Left ventricle myocardium inferior (tissue), 1 donor: ENCODE measurements at regions not wholly inside any gene's neighbourhood (a gene's known extent, or its start where the extent isn't known, plus 50 kb on each side); places are given as distances from the start of the nearest gene placed in this dataset.
"Not testable (repeated sequence)": the region's sequence is repeated elsewhere in the genome, so short reads cannot be mapped to it uniquely, and the experiment has no call there.

ENCODE experiments used
- DNase-seq: peaks from one replicate; pipeline ENCODE4 v3.0.0-alpha.2; 2020
- H3K27ac ChIP-seq: fragments of 200-600 bp; replicated peaks from 2 replicates; pipeline ENCODE4 v1.8.0; 2021
- H3K27me3 ChIP-seq: fragments of 200-600 bp; 2 replicates; pipeline ENCODE4 v1.8.0; 2021; ENCODE audit warnings: low read depth
- H3K36me3 ChIP-seq: fragments of 200-600 bp; 2 replicates; pipeline ENCODE4 v1.8.0; 2021
- H3K4me1 ChIP-seq: fragments of 200-600 bp; 2 replicates; pipeline ENCODE4 v1.8.0; 2021
- H3K4me3 ChIP-seq: fragments of 200-600 bp; 2 replicates; pipeline ENCODE4 v1.8.0; 2021; ENCODE audit warnings: mild to moderate bottlenecking, moderate library complexity
- H3K9me3 ChIP-seq: fragments of 200-600 bp; replicated peaks from 2 replicates; pipeline ENCODE4 v1.8.0; 2021
- intact Hi-C: fragments of 100-400 bp; cut with micrococcal nuclease; formaldehyde crosslinking; loops from one replicate; pipeline ENCODE4 v1.11.0; 2022
- TF ChIP-seq, protein P1 (sequence below): fragments of 200-600 bp; IDR thresholded peaks from 2 replicates; pipeline ENCODE4 v1.8.0; 2021; ENCODE audit warnings: antibody characterized with exemption, mild to moderate bottlenecking, borderline replicate concordance
- donor health status: DM: no; HTN: yes; CAD: no; lungs with severe emphysema.

DNA sequence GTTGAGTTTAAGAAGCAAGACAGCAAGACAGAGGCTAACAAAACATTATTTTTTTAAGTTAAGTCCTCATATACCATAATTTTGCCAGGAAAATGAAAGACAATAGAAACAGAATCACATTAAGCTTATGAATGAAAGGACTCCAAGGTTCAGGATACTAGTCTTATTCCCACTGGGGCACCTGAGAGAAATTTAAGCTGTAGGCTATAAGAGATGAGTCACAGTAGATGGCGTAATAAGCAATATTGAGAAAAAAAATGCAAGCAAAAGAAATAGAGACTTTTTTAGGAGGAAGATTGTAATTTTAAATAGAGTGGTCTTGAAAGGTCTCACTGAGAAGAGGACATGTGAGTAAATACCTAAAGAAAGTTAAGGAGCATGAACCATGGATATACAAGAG lies 57.1 kb upstream of the KIF2B start:
- H3K27me3 ChIP-seq, result no peaks in the 10 kb centered on the region
- H3K36me3 ChIP-seq, result no peaks in the 10 kb centered on the region
- no peak overlapping the region for H3K4me3 ChIP-seq
- DNase-seq, result no peak
- no peaks in the 10 kb centered on the region for H3K4me1 ChIP-seq
- no peaks in the 10 kb centered on the region for H3K9me3 ChIP-seq
- H3K27ac ChIP-seq, result no peak overlapping the region
- intact Hi-C loops, result no loop called here
- TF ChIP-seq, protein P1, sequence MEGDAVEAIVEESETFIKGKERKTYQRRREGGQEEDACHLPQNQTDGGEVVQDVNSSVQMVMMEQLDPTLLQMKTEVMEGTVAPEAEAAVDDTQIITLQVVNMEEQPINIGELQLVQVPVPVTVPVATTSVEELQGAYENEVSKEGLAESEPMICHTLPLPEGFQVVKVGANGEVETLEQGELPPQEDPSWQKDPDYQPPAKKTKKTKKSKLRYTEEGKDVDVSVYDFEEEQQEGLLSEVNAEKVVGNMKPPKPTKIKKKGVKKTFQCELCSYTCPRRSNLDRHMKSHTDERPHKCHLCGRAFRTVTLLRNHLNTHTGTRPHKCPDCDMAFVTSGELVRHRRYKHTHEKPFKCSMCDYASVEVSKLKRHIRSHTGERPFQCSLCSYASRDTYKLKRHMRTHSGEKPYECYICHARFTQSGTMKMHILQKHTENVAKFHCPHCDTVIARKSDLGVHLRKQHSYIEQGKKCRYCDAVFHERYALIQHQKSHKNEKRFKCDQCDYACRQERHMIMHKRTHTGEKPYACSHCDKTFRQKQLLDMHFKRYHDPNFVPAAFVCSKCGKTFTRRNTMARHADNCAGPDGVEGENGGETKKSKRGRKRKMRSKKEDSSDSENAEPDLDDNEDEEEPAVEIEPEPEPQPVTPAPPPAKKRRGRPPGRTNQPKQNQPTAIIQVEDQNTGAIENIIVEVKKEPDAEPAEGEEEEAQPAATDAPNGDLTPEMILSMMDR, result no peak

DNA sequence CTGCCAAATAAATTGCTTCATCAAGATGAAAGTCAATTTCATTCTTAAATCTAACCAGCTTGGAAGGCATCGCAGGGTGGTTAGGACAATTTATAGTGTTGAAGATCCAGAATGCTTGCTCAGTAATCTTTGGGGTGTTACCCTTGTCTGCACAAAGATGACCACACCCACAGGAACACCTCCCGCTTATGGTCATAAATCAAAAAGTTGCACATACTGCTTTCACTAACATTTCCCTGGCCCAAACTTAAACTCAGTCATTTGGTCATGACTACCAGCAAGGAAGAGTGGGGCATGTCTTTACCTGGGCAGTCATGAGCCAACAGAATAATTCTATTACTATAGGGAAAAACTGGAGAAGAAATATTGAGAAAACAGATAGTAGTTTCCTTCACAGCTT lies 57.6 kb upstream of the KIF2B start:
- Histone ChIP-seq H3K4me3 (no peak overlapping the region), H3K27ac (no peak overlapping the region), H3K9me3 (no peaks in the 10 kb centered on the region), H3K36me3 (no peaks in the 10 kb centered on the region), H3K4me1 (no peaks in the 10 kb centered on the region), H3K27me3 (no peaks in the 10 kb centered on the region)
- no peak for DNase-seq
- intact Hi-C loops, result no loop called here
- TF ChIP-seq, protein P1, result no peak

DNA sequence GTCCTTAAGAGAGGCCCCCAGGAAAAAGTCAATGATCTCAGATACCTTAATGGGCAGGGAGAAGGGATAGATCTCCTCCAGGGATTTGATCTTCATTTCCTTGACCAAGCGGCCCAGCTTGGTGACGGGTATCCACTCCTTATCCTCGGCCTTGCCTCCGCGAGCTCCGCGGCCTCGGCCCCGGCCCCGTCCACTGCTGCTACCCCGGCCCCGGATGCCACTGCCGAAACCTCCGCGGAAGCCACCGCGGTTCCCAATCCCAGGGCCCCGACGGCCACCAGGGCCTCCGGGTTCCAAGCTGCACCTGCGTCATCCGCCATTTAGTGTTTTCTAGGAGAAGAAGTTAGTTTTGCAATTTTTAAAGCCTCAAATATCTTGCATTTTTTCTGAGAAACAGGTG lies 65.2 kb upstream of the KIF2B start:
- Histone ChIP-seq H3K27ac (no peak overlapping the region), H3K27me3 (no peaks in the 10 kb centered on the region), H3K4me3 (no peak overlapping the region), H3K9me3 (peaks cover 7% of the 10 kb centered on the region), H3K36me3 (no peaks in the 10 kb centered on the region), H3K4me1 (no peaks in the 10 kb centered on the region)
- intact Hi-C loops, result no loop called here
- TF ChIP-seq, protein P1, result no peak
- DNase-seq, result no peak

DNA sequence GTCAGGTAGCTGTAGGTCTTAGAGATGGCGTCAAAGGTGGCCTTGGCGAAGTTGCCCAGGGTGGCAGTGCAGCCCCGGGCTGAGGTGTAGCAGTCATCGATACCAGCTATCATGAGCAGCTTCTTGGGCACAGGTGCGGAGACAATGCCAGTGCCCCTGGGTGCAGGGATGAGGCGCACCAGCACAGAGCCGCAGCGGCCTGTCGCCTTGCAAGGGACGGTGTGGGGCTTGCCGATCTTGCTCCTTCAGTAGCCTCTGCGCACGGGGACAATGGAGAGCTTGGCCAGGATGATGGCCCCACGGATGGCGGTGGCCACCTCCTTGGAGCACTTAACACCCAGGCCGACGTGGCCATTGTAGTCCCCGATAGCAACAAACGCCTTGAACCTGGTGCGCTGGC lies 65.6 kb upstream of the KIF2B start:
- H3K36me3 ChIP-seq, H3K27ac ChIP-seq, intact Hi-C loops, H3K9me3 ChIP-seq, H3K4me3 ChIP-seq, H3K27me3 ChIP-seq, DNase-seq, H3K4me1 ChIP-seq: not testable (repeated sequence)

DNA sequence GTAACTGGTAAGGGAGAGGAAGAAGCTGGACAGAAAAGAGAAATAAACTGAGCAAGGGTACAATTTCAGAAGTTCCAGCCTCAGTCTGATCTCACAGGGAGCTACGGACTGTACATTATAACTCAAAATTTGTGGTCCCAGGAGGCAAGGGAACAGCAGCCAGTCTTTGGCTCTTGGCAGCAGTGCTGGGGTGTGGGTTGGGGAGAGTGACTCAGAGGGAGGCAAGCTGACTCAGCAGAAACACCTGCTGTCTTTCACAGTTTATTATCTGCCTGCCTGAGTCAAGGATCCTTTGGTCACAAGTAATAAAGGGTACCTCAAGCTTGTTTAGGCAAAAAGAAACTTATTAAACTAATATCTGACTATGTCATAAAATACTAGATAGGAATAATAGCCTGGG lies 73.5 kb upstream of the KIF2B start:
- TF ChIP-seq, protein P1, result no peak

DNA sequence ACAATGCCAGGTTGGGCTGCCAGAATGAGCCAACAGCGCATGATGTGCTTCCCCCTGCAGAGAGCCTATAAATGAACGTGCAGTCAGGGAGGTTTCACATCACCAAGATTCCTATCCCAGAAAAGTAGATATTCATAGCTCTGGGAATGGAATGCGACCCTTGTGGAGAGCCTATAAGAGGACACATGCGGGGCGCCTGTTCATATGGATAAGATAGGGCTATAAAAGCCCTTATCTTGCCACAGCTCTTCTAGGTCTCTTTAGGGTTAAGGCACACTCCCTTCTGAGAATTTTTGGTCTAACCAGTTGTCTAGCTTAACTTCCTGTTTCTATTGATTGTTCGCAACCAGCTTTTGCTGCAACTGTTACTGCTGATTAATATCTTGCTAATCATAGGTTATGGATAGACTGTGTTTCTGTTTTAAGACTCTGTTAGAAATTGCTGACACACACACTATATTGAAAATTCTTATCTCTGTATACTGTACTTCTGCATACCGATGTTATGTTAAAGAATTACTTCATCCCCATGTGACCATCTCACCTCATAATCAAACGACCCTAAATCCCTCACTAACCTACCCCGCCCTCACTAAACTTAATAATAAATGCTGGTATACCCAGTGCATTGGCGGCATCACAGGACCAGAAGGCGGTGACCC lies 74.4 kb upstream of the KIF2B start:
- DNase-seq, H3K27ac ChIP-seq, intact Hi-C loops, H3K4me1 ChIP-seq, H3K27me3 ChIP-seq, H3K36me3 ChIP-seq, H3K4me3 ChIP-seq: not testable (repeated sequence)
- peaks cover 16% of the 10 kb centered on the region for H3K9me3 ChIP-seq

More for the DNA sequence above, 73.5 kb upstream of the KIF2B start:
- Histone ChIP-seq H3K36me3 (no peaks in the 10 kb centered on the region), H3K9me3 (peaks cover 16% of the 10 kb centered on the region), H3K27me3 (no peaks in the 10 kb centered on the region), H3K27ac (no peak overlapping the region), H3K4me3 (no peak overlapping the region), H3K4me1 (no peaks in the 10 kb centered on the region)
- no peak for DNase-seq
- intact Hi-C loops, result no loop called here

DNA sequence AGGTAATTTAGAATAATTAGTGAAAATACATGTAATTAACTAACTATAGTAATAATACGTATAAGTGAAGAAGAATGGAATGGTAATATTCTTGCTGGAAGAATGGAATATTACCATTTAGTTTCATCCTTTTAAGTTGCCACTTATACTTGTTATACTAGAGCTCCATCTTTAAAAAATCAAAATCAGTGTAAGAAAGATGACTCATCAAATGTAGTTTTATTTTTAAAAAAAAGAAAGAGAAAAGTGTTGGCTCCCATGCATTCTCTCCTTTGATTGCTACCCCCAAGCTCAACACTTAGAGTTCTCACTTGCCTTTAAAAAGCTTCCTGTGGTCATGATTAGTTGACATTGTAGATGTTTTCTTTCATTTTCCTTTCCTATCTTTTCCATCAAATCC lies 82.4 kb upstream of the KIF2B start:
- no peaks in the 10 kb centered on the region for H3K4me1 ChIP-seq
- H3K27me3 ChIP-seq, result no peaks in the 10 kb centered on the region
- no peak overlapping the region for H3K27ac ChIP-seq
- H3K9me3 ChIP-seq, result peaks cover 4% of the 10 kb centered on the region
- no peak overlapping the region for H3K4me3 ChIP-seq
- DNase-seq, result no peak
- intact Hi-C loops, result no loop called here
- TF ChIP-seq, protein P1, result no peak
- no peaks in the 10 kb centered on the region for H3K36me3 ChIP-seq
